Loucy (cell line): ENCODE measurements at regions not wholly inside any gene's neighbourhood (a gene's known extent, or its start where the extent isn't known, plus 50 kb on each side); places are given as distances from the start of the nearest gene placed in this dataset.

Source experiments
- EZH2phosphoT487 ChIP-seq: fragments of 200-600 bp; IDR thresholded peaks from 2 replicates; pipeline ENCODE4 v1.6.1; 2018; ENCODE audit warnings: antibody characterized with exemption, mild to moderate bottlenecking, moderate library complexity, borderline replicate concordance
- TF ChIP-seq, protein P1 (sequence below): fragments of 200-600 bp; sonication (generic); conservative IDR thresholded peaks from 2 replicates; pipeline ENCODE4 v1.5.1; 2014; ENCODE audit warnings: mild to moderate bottlenecking, antibody characterized with exemption, low read length

GRCh38 chr5:125578551-125578950 is 832.1 kb upstream of the ZNF608 start:
- TF ChIP-seq, protein P1, sequence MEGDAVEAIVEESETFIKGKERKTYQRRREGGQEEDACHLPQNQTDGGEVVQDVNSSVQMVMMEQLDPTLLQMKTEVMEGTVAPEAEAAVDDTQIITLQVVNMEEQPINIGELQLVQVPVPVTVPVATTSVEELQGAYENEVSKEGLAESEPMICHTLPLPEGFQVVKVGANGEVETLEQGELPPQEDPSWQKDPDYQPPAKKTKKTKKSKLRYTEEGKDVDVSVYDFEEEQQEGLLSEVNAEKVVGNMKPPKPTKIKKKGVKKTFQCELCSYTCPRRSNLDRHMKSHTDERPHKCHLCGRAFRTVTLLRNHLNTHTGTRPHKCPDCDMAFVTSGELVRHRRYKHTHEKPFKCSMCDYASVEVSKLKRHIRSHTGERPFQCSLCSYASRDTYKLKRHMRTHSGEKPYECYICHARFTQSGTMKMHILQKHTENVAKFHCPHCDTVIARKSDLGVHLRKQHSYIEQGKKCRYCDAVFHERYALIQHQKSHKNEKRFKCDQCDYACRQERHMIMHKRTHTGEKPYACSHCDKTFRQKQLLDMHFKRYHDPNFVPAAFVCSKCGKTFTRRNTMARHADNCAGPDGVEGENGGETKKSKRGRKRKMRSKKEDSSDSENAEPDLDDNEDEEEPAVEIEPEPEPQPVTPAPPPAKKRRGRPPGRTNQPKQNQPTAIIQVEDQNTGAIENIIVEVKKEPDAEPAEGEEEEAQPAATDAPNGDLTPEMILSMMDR: no peak
- no peak for TF ChIP-seq EZH2phosphoT487
